ENCODE measurements at regions not wholly inside any gene's neighbourhood (a gene's known extent, or its start where the extent isn't known, plus 50 kb on each side); places are given as distances from the start of the nearest gene placed in this dataset.

- H3K4me3 Mint-ChIP-seq, result no peak overlapping the region
- no peaks in the 10 kb centered on the region for H3K4me1 Mint-ChIP-seq
- no peak for ATAC-seq
- H3K27ac Mint-ChIP-seq, result no peak overlapping the region
- peaks cover 6% of the 10 kb centered on the region for H3K9me3 Mint-ChIP-seq
- DNase-seq (ENCODE audit: low spot score in 2 of 2), result no peak
- H3K36me3 Mint-ChIP-seq, result no peaks in the 10 kb centered on the region
Measured at GRCh38 chr3:118292841-118293240, 741.8 kb downstream of the IGSF11 start.

GRCh38 chr3:118298133-118298532, 736.5 kb downstream of the IGSF11 start:
- Mint-ChIP-seq H3K4me3 (no peak overlapping the region), H3K4me1 (no peaks in the 10 kb centered on the region), H3K36me3 (no peaks in the 10 kb centered on the region), H3K9me3 (peaks cover 9% of the 10 kb centered on the region), H3K27ac (no peak overlapping the region)
- DNase-seq (ENCODE audit: low spot score in 2 of 2) (no peak), ATAC-seq (no peak)

GRCh38 chr3:118304557-118304956, 730.1 kb downstream of the IGSF11 start:
- peaks cover 16% of the 10 kb centered on the region for H3K9me3 Mint-ChIP-seq
- DNase-seq (ENCODE audit: low spot score in 2 of 2) (no peak), ATAC-seq (no peak)
- no peak overlapping the region for H3K27ac Mint-ChIP-seq
- H3K4me3 Mint-ChIP-seq, result no peak overlapping the region
- no peaks in the 10 kb centered on the region for H3K4me1 Mint-ChIP-seq
- no peaks in the 10 kb centered on the region for H3K36me3 Mint-ChIP-seq

- H3K27ac Mint-ChIP-seq, result no peak overlapping the region
Measured at GRCh38 chr3:118332699-118333098, 701.9 kb downstream of the IGSF11 start.

GRCh38 chr3:118337649-118338048, 697.0 kb downstream of the IGSF11 start:
- ATAC-seq (no peak), DNase-seq (ENCODE audit: low spot score in 2 of 2) (no peak)
- Mint-ChIP-seq H3K4me3 (no peak overlapping the region), H3K4me1 (no peaks in the 10 kb centered on the region), H3K27ac (no peak overlapping the region), H3K36me3 (no peaks in the 10 kb centered on the region), H3K9me3 (peaks cover 6% of the 10 kb centered on the region)

More at GRCh38 chr3:118332699-118333098, 701.9 kb downstream of the IGSF11 start:
- ATAC-seq, result no peak
- H3K4me1 Mint-ChIP-seq, result no peaks in the 10 kb centered on the region
- H3K4me3 Mint-ChIP-seq, result no peak overlapping the region
- no peak for DNase-seq (ENCODE audit: low spot score in 2 of 2)
- peaks cover 10% of the 10 kb centered on the region for H3K9me3 Mint-ChIP-seq
- H3K36me3 Mint-ChIP-seq, result no peaks in the 10 kb centered on the region

GRCh38 chr3:118347396-118348168, 687.1 kb downstream of the IGSF11 start:
- ATAC-seq (no peak), DNase-seq (ENCODE audit: low spot score in 2 of 2) (no peak)
- Mint-ChIP-seq H3K4me1 (no peaks in the 10 kb centered on the region), H3K9me3 (peaks cover 7% of the 10 kb centered on the region), H3K36me3 (no peaks in the 10 kb centered on the region), H3K27ac (no peak overlapping the region), H3K4me3 (no peak overlapping the region)

GRCh38 chr3:118348169-118348557, 686.5 kb downstream of the IGSF11 start:
- H3K27ac Mint-ChIP-seq, result no peak overlapping the region
- DNase-seq (ENCODE audit: low spot score in 2 of 2) (no peak), ATAC-seq (no peak)
- peaks cover 11% of the 10 kb centered on the region for H3K9me3 Mint-ChIP-seq
- H3K4me1 Mint-ChIP-seq, result no peaks in the 10 kb centered on the region
- H3K36me3 Mint-ChIP-seq, result no peaks in the 10 kb centered on the region
- no peak overlapping the region for H3K4me3 Mint-ChIP-seq

- DNase-seq (ENCODE audit: low spot score in 2 of 2) (no peak), ATAC-seq (no peak)
- Mint-ChIP-seq H3K4me3 (no peak overlapping the region), H3K36me3 (no peaks in the 10 kb centered on the region), H3K27ac (no peak overlapping the region), H3K4me1 (no peaks in the 10 kb centered on the region), H3K9me3 (peaks cover 33% of the 10 kb centered on the region)
Measured at GRCh38 chr3:118354556-118354955, 680.1 kb downstream of the IGSF11 start.

GRCh38 chr3:118369892-118370491, 664.7 kb downstream of the IGSF11 start:
- H3K4me1 Mint-ChIP-seq, result no peaks in the 10 kb centered on the region
- no peaks in the 10 kb centered on the region for H3K36me3 Mint-ChIP-seq
- no peak overlapping the region for H3K27ac Mint-ChIP-seq
- ATAC-seq, result no peak
- H3K4me3 Mint-ChIP-seq, result no peak overlapping the region
- DNase-seq (ENCODE audit: low spot score in 2 of 2), result no peak
- peaks cover 17% of the 10 kb centered on the region for H3K9me3 Mint-ChIP-seq

GRCh38 chr3:118380576-118380975, 654.1 kb downstream of the IGSF11 start:
- ATAC-seq (no peak), DNase-seq (ENCODE audit: low spot score in 2 of 2) (no peak)
- Mint-ChIP-seq H3K4me1 (no peaks in the 10 kb centered on the region), H3K27ac (no peak overlapping the region), H3K4me3 (no peak overlapping the region), H3K36me3 (no peaks in the 10 kb centered on the region), H3K9me3 (peaks cover 7% of the 10 kb centered on the region)

- H3K4me3 Mint-ChIP-seq, result no peak overlapping the region
- peaks cover 11% of the 10 kb centered on the region for H3K9me3 Mint-ChIP-seq
- DNase-seq (ENCODE audit: low spot score in 2 of 2) (no peak), ATAC-seq (no peak)
- no peaks in the 10 kb centered on the region for H3K4me1 Mint-ChIP-seq
- H3K27ac Mint-ChIP-seq, result no peak overlapping the region
- H3K36me3 Mint-ChIP-seq, result no peaks in the 10 kb centered on the region
Measured at GRCh38 chr3:118396491-118396890, 638.2 kb downstream of the IGSF11 start.

- Mint-ChIP-seq H3K27ac (no peak overlapping the region), H3K4me1 (no peaks in the 10 kb centered on the region), H3K36me3 (no peaks in the 10 kb centered on the region), H3K9me3 (peaks cover 15% of the 10 kb centered on the region), H3K4me3 (no peak overlapping the region)
- DNase-seq (ENCODE audit: low spot score in 2 of 2), result no peak
- ATAC-seq, result no peak
Measured at GRCh38 chr3:118400086-118400485, 634.6 kb downstream of the IGSF11 start.

GRCh38 chr3:118400886-118401285, 633.8 kb downstream of the IGSF11 start:
- Mint-ChIP-seq H3K9me3 (peaks cover 18% of the 10 kb centered on the region), H3K4me3 (no peak overlapping the region), H3K36me3 (no peaks in the 10 kb centered on the region), H3K4me1 (no peaks in the 10 kb centered on the region), H3K27ac (no peak overlapping the region)
- no peak for ATAC-seq
- no peak for DNase-seq (ENCODE audit: low spot score in 2 of 2)

- Mint-ChIP-seq H3K4me1 (no peaks in the 10 kb centered on the region), H3K27ac (no peak overlapping the region), H3K9me3 (peaks cover 17% of the 10 kb centered on the region), H3K36me3 (no peaks in the 10 kb centered on the region), H3K4me3 (no peak overlapping the region)
- no peak for ATAC-seq
- no peak for DNase-seq (ENCODE audit: low spot score in 2 of 2)
Measured at GRCh38 chr3:118401887-118402286, 632.8 kb downstream of the IGSF11 start.

- Mint-ChIP-seq H3K9me3 (peaks cover 17% of the 10 kb centered on the region), H3K27ac (no peak overlapping the region), H3K4me3 (no peak overlapping the region), H3K4me1 (no peaks in the 10 kb centered on the region), H3K36me3 (no peaks in the 10 kb centered on the region)
- ATAC-seq, result no peak
- no peak for DNase-seq (ENCODE audit: low spot score in 2 of 2)
Measured at GRCh38 chr3:118402971-118403370, 631.7 kb downstream of the IGSF11 start.

- peaks cover 11% of the 10 kb centered on the region for H3K9me3 Mint-ChIP-seq
- H3K4me3 Mint-ChIP-seq, result no peak overlapping the region
- ATAC-seq (no peak), DNase-seq (ENCODE audit: low spot score in 2 of 2) (no peak)
- no peak overlapping the region for H3K27ac Mint-ChIP-seq
- no peaks in the 10 kb centered on the region for H3K4me1 Mint-ChIP-seq
- no peaks in the 10 kb centered on the region for H3K36me3 Mint-ChIP-seq
Measured at GRCh38 chr3:118406562-118406961, 628.1 kb downstream of the IGSF11 start.

Data from stimulated activated effector memory CD8-positive, alpha-beta T cell treated with anti-CD3 and anti-CD28 coated beads, Interleukin-12 subunit alpha, Interleukin-12 subunit beta, amount 100 ng/mL, for 72 hours (primary cell).